Retinal pigment epithelial cell (primary cell): ENCODE measurements at regions not wholly inside any gene's neighbourhood (a gene's known extent, or its start where the extent isn't known, plus 50 kb on each side); places are given as distances from the start of the nearest gene placed in this dataset.

Source experiments
- DNase-seq: peaks from one replicate; pipeline ENCODE4 v3.0.0-alpha.2; 2010; ENCODE audit warnings: low read depth
- H3K4me3 ChIP-seq: 2 replicates; pipeline ENCODE4 v1.5.1; 2011; ENCODE audit warnings: mild to moderate bottlenecking, low read length, control low read depth, moderate library complexity
- TF ChIP-seq, protein P1 (sequence below): conservative IDR thresholded peaks from 2 replicates; pipeline ENCODE4 v1.5.1; 2011; ENCODE audit warnings: low read depth, low read length, control low read depth, inconsistent platforms

DNA sequence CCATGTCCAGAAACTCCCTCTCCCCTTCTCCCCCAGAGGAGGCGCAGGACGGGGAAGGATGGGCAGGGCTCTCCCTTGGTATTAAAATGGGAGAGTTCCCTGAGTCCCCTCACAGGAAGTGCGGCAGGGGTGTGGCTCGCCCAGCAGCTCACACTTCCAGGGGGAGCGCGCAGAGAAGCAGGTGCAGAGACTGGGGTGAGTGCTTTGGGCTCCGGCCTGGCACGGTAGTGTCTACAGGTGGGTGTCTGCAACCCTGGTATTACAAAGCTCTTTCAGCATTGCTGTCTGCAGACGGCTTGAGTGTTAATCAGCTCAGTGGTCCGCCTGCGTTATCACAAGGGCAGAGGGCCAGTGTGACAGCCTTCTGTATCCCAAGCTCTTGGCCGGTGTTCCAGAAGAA lies 114.9 kb upstream of the FBXL7 start:
- no peak overlapping the region for H3K4me3 ChIP-seq
- TF ChIP-seq, protein P1, sequence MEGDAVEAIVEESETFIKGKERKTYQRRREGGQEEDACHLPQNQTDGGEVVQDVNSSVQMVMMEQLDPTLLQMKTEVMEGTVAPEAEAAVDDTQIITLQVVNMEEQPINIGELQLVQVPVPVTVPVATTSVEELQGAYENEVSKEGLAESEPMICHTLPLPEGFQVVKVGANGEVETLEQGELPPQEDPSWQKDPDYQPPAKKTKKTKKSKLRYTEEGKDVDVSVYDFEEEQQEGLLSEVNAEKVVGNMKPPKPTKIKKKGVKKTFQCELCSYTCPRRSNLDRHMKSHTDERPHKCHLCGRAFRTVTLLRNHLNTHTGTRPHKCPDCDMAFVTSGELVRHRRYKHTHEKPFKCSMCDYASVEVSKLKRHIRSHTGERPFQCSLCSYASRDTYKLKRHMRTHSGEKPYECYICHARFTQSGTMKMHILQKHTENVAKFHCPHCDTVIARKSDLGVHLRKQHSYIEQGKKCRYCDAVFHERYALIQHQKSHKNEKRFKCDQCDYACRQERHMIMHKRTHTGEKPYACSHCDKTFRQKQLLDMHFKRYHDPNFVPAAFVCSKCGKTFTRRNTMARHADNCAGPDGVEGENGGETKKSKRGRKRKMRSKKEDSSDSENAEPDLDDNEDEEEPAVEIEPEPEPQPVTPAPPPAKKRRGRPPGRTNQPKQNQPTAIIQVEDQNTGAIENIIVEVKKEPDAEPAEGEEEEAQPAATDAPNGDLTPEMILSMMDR: no peak
- no peak for DNase-seq

DNA sequence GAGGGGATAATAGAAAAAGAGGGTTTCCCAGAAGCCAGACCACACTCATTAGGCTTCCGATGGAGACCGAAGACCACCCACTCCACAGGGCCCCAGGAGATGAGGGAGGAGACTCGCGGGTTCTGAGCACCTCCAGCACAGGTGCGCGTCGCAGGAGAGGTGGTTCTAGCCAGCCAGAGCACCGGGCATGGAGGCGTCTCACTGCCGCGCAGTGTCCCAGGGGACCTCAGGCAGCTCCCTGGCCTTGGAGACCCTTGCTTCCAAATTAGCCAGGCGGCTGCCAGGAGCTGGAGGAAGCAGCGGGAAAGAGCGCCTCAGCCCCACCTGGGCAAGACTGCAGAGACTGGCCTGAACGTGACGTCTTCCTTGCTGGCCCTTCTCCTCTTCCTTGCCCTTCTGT lies 115.4 kb upstream of the FBXL7 start:
- TF ChIP-seq, protein P1: no peak
- DNase-seq: no peak
- no peak overlapping the region for H3K4me3 ChIP-seq

DNA sequence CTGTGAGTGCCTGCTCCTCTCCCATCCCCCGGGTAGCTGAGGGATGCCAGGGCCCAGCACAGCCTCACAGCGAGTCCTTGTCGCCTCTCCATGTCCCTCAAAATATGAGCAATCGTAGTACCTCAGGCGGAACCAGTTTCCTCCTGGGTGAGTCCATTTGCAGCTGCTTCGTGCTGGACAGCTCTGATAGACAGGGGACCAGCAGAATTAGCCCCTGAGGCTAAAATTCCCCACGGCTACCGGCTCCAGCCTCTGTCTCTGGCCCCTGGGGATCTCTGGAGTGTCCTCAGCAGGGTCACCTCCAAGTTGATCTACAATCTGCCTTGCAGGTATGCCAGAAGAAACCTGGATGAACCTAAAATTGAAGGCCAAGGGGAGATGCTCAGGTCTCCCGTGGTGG lies 115.8 kb upstream of the FBXL7 start:
- no peak for DNase-seq
- no peak overlapping the region for H3K4me3 ChIP-seq
- TF ChIP-seq, protein P1: no peak

DNA sequence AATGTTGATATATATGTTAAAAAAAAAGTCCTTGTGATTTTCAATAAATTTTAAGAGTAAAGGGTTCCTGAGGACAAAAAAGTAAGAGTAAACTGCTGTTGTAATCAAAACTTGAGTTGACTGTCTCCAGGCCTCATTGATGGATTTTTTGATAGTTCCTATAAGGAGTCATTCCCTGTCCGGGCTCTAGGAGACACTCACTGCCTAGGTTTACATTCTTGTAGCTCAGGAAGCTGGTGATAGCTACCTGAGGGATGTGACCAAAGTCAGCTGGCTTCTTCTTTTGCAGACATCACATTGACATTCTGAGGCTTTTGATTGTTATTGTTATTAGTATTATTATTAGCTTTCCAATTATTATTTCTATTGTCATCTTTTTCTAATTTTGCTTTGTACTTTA lies 116.5 kb upstream of the FBXL7 start:
- DNase-seq: no peak
- TF ChIP-seq, protein P1: peak; percentile 54
- no peak overlapping the region for H3K4me3 ChIP-seq

DNA sequence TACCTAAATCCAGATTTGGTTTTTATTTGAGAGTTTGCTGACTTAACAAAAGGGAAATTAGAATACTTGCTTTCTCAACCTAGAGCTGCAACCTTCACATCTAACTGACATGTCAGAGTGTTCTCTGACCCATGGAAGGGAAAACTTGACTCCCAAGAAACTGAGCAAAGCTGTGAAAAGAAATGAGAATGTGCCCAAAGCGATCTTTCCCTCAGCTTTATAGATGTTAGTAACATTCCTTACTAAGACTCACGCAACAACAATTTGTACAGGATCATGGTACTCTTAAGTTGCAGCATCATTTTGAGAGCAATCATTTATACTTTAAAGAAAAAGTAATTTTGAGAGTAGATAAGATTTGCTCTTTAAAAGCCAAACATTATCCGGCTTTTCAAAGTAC lies 117.0 kb upstream of the FBXL7 start:
- TF ChIP-seq, protein P1: no peak

DNA sequence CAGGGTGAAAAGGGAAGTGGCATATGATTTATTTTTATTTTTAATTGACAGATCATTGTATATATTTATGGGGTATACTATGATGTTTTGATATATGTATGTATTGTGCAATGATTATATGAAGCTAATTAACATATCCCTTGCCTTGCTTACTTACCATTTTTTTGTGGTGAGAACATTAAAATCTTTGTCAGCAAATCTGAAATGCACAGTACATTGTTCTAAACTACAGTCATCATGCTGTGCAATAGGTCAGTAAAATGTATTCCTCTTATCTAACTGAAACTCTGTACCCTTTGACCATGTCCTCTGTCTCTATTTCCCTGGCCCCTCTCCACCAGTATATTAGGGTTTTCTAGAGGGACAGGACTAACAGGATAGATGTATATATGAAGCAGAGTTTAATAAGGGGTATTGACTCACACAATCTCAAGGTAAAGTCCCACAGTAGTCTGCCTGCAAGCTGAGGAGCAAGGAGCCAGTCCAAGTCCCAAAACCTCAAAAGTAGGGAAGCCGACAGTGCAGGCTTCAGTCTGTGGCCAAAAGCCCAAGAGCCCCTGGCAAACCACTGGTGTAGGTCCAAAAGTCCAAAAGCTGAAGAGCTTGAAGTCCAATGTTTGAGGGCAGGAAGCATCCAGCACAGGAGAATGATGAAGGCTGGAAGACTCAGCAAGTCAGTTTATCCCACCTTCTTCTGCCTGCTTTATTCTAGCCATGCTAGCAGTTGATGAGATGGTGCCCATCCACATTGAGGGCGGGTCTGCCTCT lies 122.2 kb upstream of the FBXL7 start:
- TF ChIP-seq, protein P1: no peak
- no peak for DNase-seq
- no peak overlapping the region for H3K4me3 ChIP-seq

More for the DNA sequence above, 117.0 kb upstream of the FBXL7 start:
- no peak overlapping the region for H3K4me3 ChIP-seq
- no peak for DNase-seq

DNA sequence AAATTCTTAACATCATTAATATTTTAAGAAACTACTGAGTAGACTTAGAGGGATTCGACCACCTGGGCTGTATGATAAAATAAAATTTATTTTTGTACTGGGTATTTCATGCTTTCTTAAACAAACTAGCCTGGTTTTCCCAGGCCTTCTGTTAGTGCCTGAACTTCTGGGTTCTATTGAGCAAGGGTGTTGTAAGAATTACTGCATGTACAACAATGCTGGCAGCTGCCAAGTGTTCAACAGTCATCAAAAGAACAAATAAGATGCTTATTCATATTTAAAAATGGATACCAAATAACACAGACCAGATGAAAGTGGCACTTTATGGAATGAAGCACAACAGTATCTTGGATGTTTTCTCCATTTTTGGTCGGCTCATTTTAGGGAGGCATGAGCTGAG lies 123.2 kb upstream of the FBXL7 start:
- TF ChIP-seq, protein P1: no peak
- no peak overlapping the region for H3K4me3 ChIP-seq
- DNase-seq: no peak
